ENCODE measurements at regions not wholly inside any gene's neighbourhood (a gene's known extent, or its start where the extent isn't known, plus 50 kb on each side); places are given as distances from the start of the nearest gene placed in this dataset.

DNA sequence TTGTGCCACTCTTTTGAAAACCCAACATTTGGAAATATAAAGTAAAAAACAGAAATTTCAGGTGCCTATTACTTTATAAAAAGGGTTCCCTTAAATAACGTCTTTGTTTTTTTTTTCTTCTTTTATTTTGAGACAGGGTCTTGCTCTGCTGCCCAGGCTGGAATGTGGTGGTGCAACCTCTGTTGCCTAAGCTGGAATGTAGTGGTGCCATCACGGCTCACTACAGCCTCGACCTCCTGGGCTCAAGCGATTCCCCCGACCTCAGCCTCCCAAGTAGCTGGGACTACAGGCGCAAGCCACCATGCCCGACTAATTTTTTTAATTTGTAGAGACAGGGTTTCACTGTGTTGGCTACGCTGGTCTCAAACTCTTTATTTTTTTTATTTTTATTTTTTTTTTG is 110.2 kb upstream of the HNRNPU start:
- no peak for TF ChIP-seq POLR2A (IDR thresholded peaks at IDR 0.05; ENCODE audit: low read depth, low read length)
- no peak for TF ChIP-seq POLR2AphosphoS5 (IDR thresholded peaks at IDR 0.05; ENCODE audit: low read depth, low read length)
- TF ChIP-seq TAF1 (IDR thresholded peaks at IDR 0.05; ENCODE audit: low read depth, low read length) = no peak
- no peak for TF ChIP-seq SPI1 (IDR thresholded peaks at IDR 0.05; ENCODE audit: low read depth, low read length)
- TF ChIP-seq PAX5 (IDR thresholded peaks at IDR 0.05; ENCODE audit: insufficient read depth, low read length, severe bottlenecking) = no peak
- TF ChIP-seq POU2F2 (IDR thresholded peaks at IDR 0.05; ENCODE audit: low read depth, low read length) = no peak
